ENCODE measurements at regions not wholly inside any gene's neighbourhood (a gene's known extent, or its start where the extent isn't known, plus 50 kb on each side); places are given as distances from the start of the nearest gene placed in this dataset.

- no peaks in the 10 kb centered on the region for H3K9me3 ChIP-seq (ENCODE audit: control insufficient read depth, insufficient read depth, low read length)
- H3K79me2 ChIP-seq (ENCODE audit: control insufficient read depth, low read length): no peaks in the 10 kb centered on the region
- no peaks in the 10 kb centered on the region for H3K4me1 ChIP-seq (ENCODE audit: control insufficient read depth, low read length)
- no peak overlapping the region for H3K27ac ChIP-seq (ENCODE audit: low read depth, low read length)
- H3K4me2 ChIP-seq (ENCODE audit: low read length): no peak overlapping the region
- no peaks in the 10 kb centered on the region for H4K20me1 ChIP-seq (ENCODE audit: control insufficient read depth, insufficient read depth, low read depth, low read length)
- no peak overlapping the region for H3K4me3 ChIP-seq (ENCODE audit: low read length)
- TF ChIP-seq CTCF (IDR thresholded peaks at IDR 0.05; ENCODE audit: low read depth, low read length, poor library complexity, severe bottlenecking) (no peak), EZH2phosphoT487 (IDR thresholded peaks at IDR 0.05; ENCODE audit: borderline replicate concordance, low read length) (no peak)
- H3K27me3 ChIP-seq (ENCODE audit: control insufficient read depth, low read length): 0 out of 2 replicates have a peak, but pooled peaks cover 10% of the 10 kb centered on the region
- H3K9me2 ChIP-seq (replicated peaks; ENCODE audit: control insufficient read depth, low read length): no peaks in the 10 kb centered on the region
- H3K36me3 ChIP-seq (ENCODE audit: control insufficient read depth, low read length): no peaks in the 10 kb centered on the region
- no peaks in the 10 kb centered on the region for H3F3A ChIP-seq (ENCODE audit: control insufficient read depth, insufficient read depth)
These were observed 55.3 kb upstream of the ALDH1B1 start for GRCh38 chr9:38337181-38337580.

- H3K36me3 ChIP-seq (ENCODE audit: control insufficient read depth, low read length): no peaks in the 10 kb centered on the region
- no peaks in the 10 kb centered on the region for H3K79me2 ChIP-seq (ENCODE audit: control insufficient read depth, low read length)
- H3F3A ChIP-seq (ENCODE audit: control insufficient read depth, insufficient read depth): no peaks in the 10 kb centered on the region
- TF ChIP-seq CTCF (IDR thresholded peaks at IDR 0.05; ENCODE audit: low read depth, low read length, poor library complexity, severe bottlenecking) (no peak), EZH2phosphoT487 (IDR thresholded peaks at IDR 0.05; ENCODE audit: borderline replicate concordance, low read length) (no peak)
- no peak overlapping the region for H3K27ac ChIP-seq (ENCODE audit: low read depth, low read length)
- H3K9me2 ChIP-seq (replicated peaks; ENCODE audit: control insufficient read depth, low read length): no peaks in the 10 kb centered on the region
- no peaks in the 10 kb centered on the region for H3K4me1 ChIP-seq (ENCODE audit: control insufficient read depth, low read length)
- no peak overlapping the region for H3K4me2 ChIP-seq (ENCODE audit: low read length)
- H3K27me3 ChIP-seq (ENCODE audit: control insufficient read depth, low read length): 0 out of 2 replicates have a peak, but pooled peaks cover 6% of the 10 kb centered on the region
- no peak overlapping the region for H3K4me3 ChIP-seq (ENCODE audit: low read length)
- no peaks in the 10 kb centered on the region for H3K9me3 ChIP-seq (ENCODE audit: control insufficient read depth, insufficient read depth, low read length)
- H4K20me1 ChIP-seq (ENCODE audit: control insufficient read depth, insufficient read depth, low read depth, low read length): no peaks in the 10 kb centered on the region
These were observed 56.2 kb upstream of the ALDH1B1 start for GRCh38 chr9:38336341-38336740.

- 0 out of 2 replicates have a peak, but pooled peaks cover 6% of the 10 kb centered on the region for H3K27me3 ChIP-seq (ENCODE audit: control insufficient read depth, low read length)
- H3F3A ChIP-seq (ENCODE audit: control insufficient read depth, insufficient read depth): no peaks in the 10 kb centered on the region
- no peaks in the 10 kb centered on the region for H3K79me2 ChIP-seq (ENCODE audit: control insufficient read depth, low read length)
- no peak overlapping the region for H3K27ac ChIP-seq (ENCODE audit: low read depth, low read length)
- TF ChIP-seq EZH2phosphoT487 (IDR thresholded peaks at IDR 0.05; ENCODE audit: borderline replicate concordance, low read length) (no peak), CTCF (IDR thresholded peaks at IDR 0.05; ENCODE audit: low read depth, low read length, poor library complexity, severe bottlenecking) (no peak)
- no peaks in the 10 kb centered on the region for H3K36me3 ChIP-seq (ENCODE audit: control insufficient read depth, low read length)
- H3K4me3 ChIP-seq (ENCODE audit: low read length): no peak overlapping the region
- no peaks in the 10 kb centered on the region for H3K9me3 ChIP-seq (ENCODE audit: control insufficient read depth, insufficient read depth, low read length)
- no peaks in the 10 kb centered on the region for H4K20me1 ChIP-seq (ENCODE audit: control insufficient read depth, insufficient read depth, low read depth, low read length)
- H3K4me2 ChIP-seq (ENCODE audit: low read length): no peak overlapping the region
- H3K4me1 ChIP-seq (ENCODE audit: control insufficient read depth, low read length): no peaks in the 10 kb centered on the region
- no peaks in the 10 kb centered on the region for H3K9me2 ChIP-seq (replicated peaks; ENCODE audit: control insufficient read depth, low read length)
These were observed 56.8 kb upstream of the ALDH1B1 start for GRCh38 chr9:38335686-38336085.
